Right lobe of liver (tissue), 4 donors: ENCODE measurements at regions not wholly inside any gene's neighbourhood (a gene's known extent, or its start where the extent isn't known, plus 50 kb on each side); places are given as distances from the start of the nearest gene placed in this dataset.

ENCODE experiments used
- POLR2A ChIP-seq: fragments of 450-650 bp; IDR thresholded peaks from one replicate; pipeline ENCODE4 v1.6.1; 2017; ENCODE audit warnings: antibody characterized with exemption, mild to moderate bottlenecking
- TF ChIP-seq, protein P1 (sequence below), 4 donors: fragments of 200-600 bp in 3 of 4; fragments of 450-650 bp in 1 of 4; IDR thresholded peaks; one replicate each; pipeline versions ENCODE4 v1.5.1 to v1.8.0; 2016 to 2022; ENCODE audit warnings: antibody characterized with exemption in 4 of 4, mild to moderate bottlenecking in 2 of 4
- donor health status: DM: no; HTN: no; CAD: no.
- donor health status: DM: no; HTN: no; CAD: no.
- donor health status: DM: no; HTN: yes; CAD: no.

- TF ChIP-seq, protein P1, sequence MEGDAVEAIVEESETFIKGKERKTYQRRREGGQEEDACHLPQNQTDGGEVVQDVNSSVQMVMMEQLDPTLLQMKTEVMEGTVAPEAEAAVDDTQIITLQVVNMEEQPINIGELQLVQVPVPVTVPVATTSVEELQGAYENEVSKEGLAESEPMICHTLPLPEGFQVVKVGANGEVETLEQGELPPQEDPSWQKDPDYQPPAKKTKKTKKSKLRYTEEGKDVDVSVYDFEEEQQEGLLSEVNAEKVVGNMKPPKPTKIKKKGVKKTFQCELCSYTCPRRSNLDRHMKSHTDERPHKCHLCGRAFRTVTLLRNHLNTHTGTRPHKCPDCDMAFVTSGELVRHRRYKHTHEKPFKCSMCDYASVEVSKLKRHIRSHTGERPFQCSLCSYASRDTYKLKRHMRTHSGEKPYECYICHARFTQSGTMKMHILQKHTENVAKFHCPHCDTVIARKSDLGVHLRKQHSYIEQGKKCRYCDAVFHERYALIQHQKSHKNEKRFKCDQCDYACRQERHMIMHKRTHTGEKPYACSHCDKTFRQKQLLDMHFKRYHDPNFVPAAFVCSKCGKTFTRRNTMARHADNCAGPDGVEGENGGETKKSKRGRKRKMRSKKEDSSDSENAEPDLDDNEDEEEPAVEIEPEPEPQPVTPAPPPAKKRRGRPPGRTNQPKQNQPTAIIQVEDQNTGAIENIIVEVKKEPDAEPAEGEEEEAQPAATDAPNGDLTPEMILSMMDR (IDR thresholded peaks at IDR 0.05) = no peak
- TF ChIP-seq POLR2A = no peak
Observed at GRCh38 chr6:27066381-27066780, 181.1 kb upstream of the PRSS16 start.
